Erythroblast (primary cell): ENCODE measurements at regions not wholly inside any gene's neighbourhood (a gene's known extent, or its start where the extent isn't known, plus 50 kb on each side); places are given as distances from the start of the nearest gene placed in this dataset.

Experiments
- GATA1 ChIP-seq: IDR thresholded peaks from 2 replicates; pipeline ENCODE4 v1.6.1; 2011; ENCODE audit warnings: low read depth, mild to moderate bottlenecking, control low read depth, low read length, moderate library complexity
- POLR2A ChIP-seq: IDR thresholded peaks from 2 replicates; pipeline ENCODE4 v1.6.1; 2011; ENCODE audit warnings: mild to moderate bottlenecking, low read length

DNA sequence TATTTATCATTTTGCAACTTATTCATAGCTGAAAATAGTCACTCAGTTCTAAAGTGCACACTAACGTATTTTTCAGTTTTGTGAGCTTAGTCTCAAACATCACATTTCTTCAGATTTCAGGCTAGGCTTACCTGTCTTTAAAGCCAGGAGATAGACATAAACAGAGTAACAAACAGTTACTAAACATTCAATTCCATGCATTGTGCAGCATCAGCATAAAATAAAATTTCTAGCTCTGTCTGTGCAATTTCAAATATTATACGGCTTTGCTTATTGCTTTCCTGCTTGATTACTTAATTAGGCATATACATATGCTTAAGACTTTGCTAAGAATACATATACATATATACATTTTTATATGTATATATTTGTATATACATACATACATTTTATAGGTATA lies 637.0 kb downstream of the NR4A2 start:
- TF ChIP-seq POLR2A, result no peak
- no peak for TF ChIP-seq GATA1
